Panc1 (cell line): ENCODE measurements at regions not wholly inside any gene's neighbourhood (a gene's known extent, or its start where the extent isn't known, plus 50 kb on each side); places are given as distances from the start of the nearest gene placed in this dataset.

Experiments
- ATAC-seq: fragments of 200-7000 bp; cut with Tn5 transposase; 2 replicates; pipeline ENCODE4 v1.9.1; 2020; ENCODE audit warnings: mild to moderate bottlenecking, moderate library complexity
- BruUV-seq: library from RNA; stranded (reverse); fragments of 400-500 nt; replicated peaks from 2 replicates; lab custom pipeline; 2021; lab: Mats Ljungman, UMichigan
- CTCF ChIA-PET: fragments of 300-600 bp; sonication (Branson Sonifier 250); formaldehyde crosslinking; loops from one replicate; lab custom pipeline; 2022; ENCODE audit warnings: antibody characterized with exemption; lab: Charles Lee
- POLR2A ChIA-PET: fragments of 300-600 bp; sonication (Branson Sonifier 250); formaldehyde crosslinking; loops from one replicate; lab custom pipeline; 2022; ENCODE audit warnings: antibody characterized with exemption; lab: Charles Lee
- DNase-seq: peaks from one replicate; pipeline ENCODE4 v3.0.0-alpha.2; 2010; ENCODE audit warnings: low read depth, low spot score
- H3K27ac ChIP-seq: 2 replicates; pipeline ENCODE4 v1.5.1; 2011; ENCODE audit warnings: mild to moderate bottlenecking, low read length, inconsistent platforms
- H3K27me3 ChIP-seq: fragments of 200-500 bp; sonication (Bioruptor generic); 2 replicates; pipeline ENCODE4 v1.6.0; 2014; ENCODE audit warnings: low read length, inconsistent platforms; ENCODE audit not compliant: control insufficient read depth, insufficient read depth
- H3K36me3 ChIP-seq: fragments of 200-500 bp; sonication (Bioruptor generic); 2 replicates; pipeline ENCODE4 v1.5.1; 2014; ENCODE audit warnings: inconsistent platforms, mild to moderate bottlenecking, low read length, moderate library complexity; ENCODE audit not compliant: control insufficient read depth, insufficient read depth
- H3K4me1 ChIP-seq: 2 replicates; pipeline ENCODE4 v1.5.1; 2011; ENCODE audit warnings: inconsistent platforms, mild to moderate bottlenecking, low read length, moderate library complexity; ENCODE audit not compliant: control insufficient read depth, insufficient read depth
- H3K4me3 ChIP-seq, 2 experiments: 2 replicates each; pipeline ENCODE4 v1.5.1; 2011 to 2012; ENCODE audit warnings: low read depth in 2 of 2, low read length in 2 of 2, mild to moderate bottlenecking in 2 of 2, inconsistent platforms in 1 of 2, moderate library complexity in 1 of 2
- H3K9me3 ChIP-seq: fragments of 200-500 bp; sonication (Bioruptor generic); 2 replicates; pipeline ENCODE4 v1.5.1; 2014; ENCODE audit warnings: low read depth, mild to moderate bottlenecking, inconsistent platforms, low read length, moderate library complexity; ENCODE audit not compliant: control insufficient read depth, insufficient read depth
- CTCF ChIP-seq: fragments of 450-650 bp; IDR thresholded peaks from 2 replicates; pipeline ENCODE4 v1.5.1; 2017; ENCODE audit warnings: mild to moderate bottlenecking
- POLR2AphosphoS5 ChIP-seq: IDR thresholded peaks from 2 replicates; pipeline ENCODE4 v1.6.1; 2012; ENCODE audit warnings: mild to moderate bottlenecking, low read depth, low read length, moderate library complexity
- REST ChIP-seq, 2 experiments: IDR thresholded peaks; 2 replicates each; pipeline ENCODE4 v1.6.1; 2011 to 2012; ENCODE audit warnings: low read depth in 2 of 2, control low read depth in 1 of 2, low read length in 1 of 2, mild to moderate bottlenecking in 1 of 2, moderate library complexity in 1 of 2; ENCODE audit not compliant: insufficient read depth in 1 of 2
- SIN3A ChIP-seq: IDR thresholded peaks from 2 replicates; pipeline ENCODE4 v1.6.1; 2012; ENCODE audit warnings: low read depth, mild to moderate bottlenecking, low read length, moderate library complexity, borderline replicate concordance; ENCODE audit not compliant: insufficient read depth
- TCF7L2 ChIP-seq: IDR thresholded peaks from 2 replicates; pipeline ENCODE4 v1.6.1; 2011; ENCODE audit warnings: mild to moderate bottlenecking, low read depth, low read length, inconsistent platforms
- in situ Hi-C: cut with HindIII; loops from 2 replicates; pipeline ENCODE4 v1.10.0; 2016; ENCODE audit warnings: low sequenced_read_pairs, low pct_unique_long_range_greater_than_20kb
- intact Hi-C: fragments of 100-400 bp; cut with micrococcal nuclease; formaldehyde crosslinking; loops from one replicate; pipeline ENCODE4 v1.10.0; 2022; ENCODE audit not compliant: unreplicated experiment

GRCh38 chr7:51482976-51483375, 166.4 kb upstream of the COBL start:
- Histone ChIP-seq H3K36me3 (no peaks in the 10 kb centered on the region), H3K9me3 (no peaks in the 10 kb centered on the region), H3K4me3 (no peak overlapping the region), H3K27me3 (no peaks in the 10 kb centered on the region; the same call in 1 of the 2 replicates), H3K27ac (no peak overlapping the region), H3K4me1 (no peaks in the 10 kb centered on the region)
- no TSS peak for BruUV-seq
- intact Hi-C loops, result no loop called here
- no peak for TF ChIP-seq POLR2AphosphoS5
- TF ChIP-seq REST (IDR thresholded peaks at IDR 0.05; ENCODE audit: insufficient read depth in 1 of 2, low read depth in 2 of 2, low read length in 1 of 2), result no peak
- ChIA-PET POLR2A (no interaction called here), CTCF (no interaction called here)
- ATAC-seq (no peak), DNase-seq (no peak)
- in situ Hi-C loops, result no loop called here

- Histone ChIP-seq H3K27me3 (no peaks in the 10 kb centered on the region; the same call in 1 of the 2 replicates), H3K27ac (no peak overlapping the region), H3K4me1 (no peaks in the 10 kb centered on the region), H3K36me3 (no peaks in the 10 kb centered on the region), H3K4me3 (no peak overlapping the region), H3K9me3 (no peaks in the 10 kb centered on the region)
- intact Hi-C loops (no loop called here), in situ Hi-C loops (no loop called here)
- DNase-seq (no peak), ATAC-seq (no peak)
- no TSS peak for BruUV-seq
- POLR2A ChIA-PET, result no interaction called here
- CTCF ChIA-PET, result no interaction called here
- no peak for TF ChIP-seq CTCF
- TF ChIP-seq REST (IDR thresholded peaks at IDR 0.05; ENCODE audit: insufficient read depth in 1 of 2, low read depth in 2 of 2, low read length in 1 of 2), result no peak
- TF ChIP-seq TCF7L2, result no peak
- no peak for TF ChIP-seq SIN3A
- no peak for TF ChIP-seq POLR2AphosphoS5
These were observed 164.8 kb upstream of the COBL start for GRCh38 chr7:51481421-51481820.
